AG04449 (cell line): ENCODE measurements at regions not wholly inside any gene's neighbourhood (a gene's known extent, or its start where the extent isn't known, plus 50 kb on each side); places are given as distances from the start of the nearest gene placed in this dataset.
"Not testable (repeated sequence)": the region's sequence is repeated elsewhere in the genome, so short reads cannot be mapped to it uniquely, and the experiment has no call there.

Source experiments
- CTCF ChIA-PET: fragments of 350-600 bp; formaldehyde crosslinking; extraction: SDS; loops from one replicate; lab custom pipeline; 2021; ENCODE audit warnings: antibody characterized with exemption; lab: Yijun Ruan, JAX
- POLR2A ChIA-PET: fragments of 400-600, 350-600 bp; formaldehyde crosslinking; extraction: SDS; loops from one replicate; lab custom pipeline; 2020; ENCODE audit warnings: antibody characterized with exemption, inconsistent platforms; lab: Yijun Ruan, JAX
- DNase-seq: peaks from one replicate; pipeline ENCODE4 v3.0.0-alpha.2; 2010; ENCODE audit warnings: low read depth, low spot score
- H3K4me3 ChIP-seq: 2 replicates; pipeline ENCODE4 v1.5.1; 2011; ENCODE audit warnings: low read depth, mild to moderate bottlenecking, control low read depth, low read length
- TF ChIP-seq, protein P1 (sequence below): IDR thresholded peaks from one replicate; pipeline ENCODE4 v1.5.1; 2011; ENCODE audit warnings: mild to moderate bottlenecking, moderate library complexity, low read length, control low read depth, inconsistent platforms; ENCODE audit not compliant: insufficient read depth; ENCODE audit errors: missing control alignments

DNA sequence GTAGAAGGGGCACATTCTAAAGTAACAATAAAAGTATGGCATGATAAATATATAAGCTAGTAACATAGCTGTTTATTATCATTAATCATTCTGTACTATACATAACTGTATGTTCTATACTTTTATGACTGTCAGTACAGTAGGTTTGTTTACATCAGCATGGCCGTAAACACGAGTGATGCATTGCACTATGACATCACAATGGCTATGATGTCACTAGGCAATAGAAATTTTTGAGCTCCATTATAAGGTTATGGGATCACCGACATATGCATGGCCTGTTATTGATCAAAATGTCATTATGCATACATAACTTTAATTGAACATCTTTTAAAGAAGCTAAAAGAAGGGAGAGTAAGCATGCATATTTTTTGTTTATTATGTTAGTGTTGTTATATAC lies 200.1 kb upstream of the SHH start:
- POLR2A ChIA-PET: no interaction called here
- no peak overlapping the region for H3K4me3 ChIP-seq
- TF ChIP-seq, protein P1, sequence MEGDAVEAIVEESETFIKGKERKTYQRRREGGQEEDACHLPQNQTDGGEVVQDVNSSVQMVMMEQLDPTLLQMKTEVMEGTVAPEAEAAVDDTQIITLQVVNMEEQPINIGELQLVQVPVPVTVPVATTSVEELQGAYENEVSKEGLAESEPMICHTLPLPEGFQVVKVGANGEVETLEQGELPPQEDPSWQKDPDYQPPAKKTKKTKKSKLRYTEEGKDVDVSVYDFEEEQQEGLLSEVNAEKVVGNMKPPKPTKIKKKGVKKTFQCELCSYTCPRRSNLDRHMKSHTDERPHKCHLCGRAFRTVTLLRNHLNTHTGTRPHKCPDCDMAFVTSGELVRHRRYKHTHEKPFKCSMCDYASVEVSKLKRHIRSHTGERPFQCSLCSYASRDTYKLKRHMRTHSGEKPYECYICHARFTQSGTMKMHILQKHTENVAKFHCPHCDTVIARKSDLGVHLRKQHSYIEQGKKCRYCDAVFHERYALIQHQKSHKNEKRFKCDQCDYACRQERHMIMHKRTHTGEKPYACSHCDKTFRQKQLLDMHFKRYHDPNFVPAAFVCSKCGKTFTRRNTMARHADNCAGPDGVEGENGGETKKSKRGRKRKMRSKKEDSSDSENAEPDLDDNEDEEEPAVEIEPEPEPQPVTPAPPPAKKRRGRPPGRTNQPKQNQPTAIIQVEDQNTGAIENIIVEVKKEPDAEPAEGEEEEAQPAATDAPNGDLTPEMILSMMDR: no peak
- DNase-seq: no peak
- CTCF ChIA-PET: no interaction called here

DNA sequence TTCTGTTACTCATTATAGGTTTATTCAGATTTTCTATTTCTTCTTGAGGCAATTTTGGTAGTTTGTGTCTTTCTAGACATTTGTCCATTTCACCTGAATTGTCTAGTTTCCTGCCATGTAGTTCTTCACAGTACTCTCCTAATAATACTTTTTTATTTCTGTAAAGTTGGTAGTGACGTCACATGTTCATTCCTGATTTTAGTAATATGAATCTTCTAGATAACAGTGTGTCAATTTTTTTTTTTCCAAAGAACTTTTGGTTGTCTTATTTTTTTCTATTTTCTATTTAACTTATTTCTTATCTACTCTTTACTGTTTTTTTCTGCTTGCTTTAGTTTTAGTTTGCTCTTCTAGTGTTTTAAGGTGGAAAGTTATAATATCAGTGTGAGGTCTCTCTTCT lies 197.3 kb upstream of the SHH start:
- no peak overlapping the region for H3K4me3 ChIP-seq
- DNase-seq: no peak
- TF ChIP-seq, protein P1: no peak
- CTCF ChIA-PET: no interaction called here
- POLR2A ChIA-PET: no interaction called here

DNA sequence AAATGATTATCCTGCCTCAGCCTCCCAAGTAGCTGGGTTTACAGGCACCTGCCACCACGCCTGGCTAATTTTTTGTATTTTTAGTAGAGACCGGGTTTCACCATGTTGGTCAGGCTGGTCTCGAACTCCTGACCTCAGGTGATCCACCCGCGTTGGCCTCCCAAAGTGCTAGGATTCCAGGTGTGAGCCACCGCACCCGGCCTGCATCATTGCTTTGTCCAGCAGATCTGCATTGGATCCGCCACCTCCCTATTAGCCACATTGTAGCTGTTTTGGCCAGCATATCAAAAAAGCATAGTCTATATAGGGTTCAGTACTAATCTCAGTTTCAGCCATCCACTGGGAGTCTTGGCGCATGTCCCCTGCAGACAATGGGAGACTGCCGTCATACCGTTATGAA lies 194.6 kb upstream of the SHH start:
- DNase-seq, CTCF ChIA-PET: not testable (repeated sequence)

DNA sequence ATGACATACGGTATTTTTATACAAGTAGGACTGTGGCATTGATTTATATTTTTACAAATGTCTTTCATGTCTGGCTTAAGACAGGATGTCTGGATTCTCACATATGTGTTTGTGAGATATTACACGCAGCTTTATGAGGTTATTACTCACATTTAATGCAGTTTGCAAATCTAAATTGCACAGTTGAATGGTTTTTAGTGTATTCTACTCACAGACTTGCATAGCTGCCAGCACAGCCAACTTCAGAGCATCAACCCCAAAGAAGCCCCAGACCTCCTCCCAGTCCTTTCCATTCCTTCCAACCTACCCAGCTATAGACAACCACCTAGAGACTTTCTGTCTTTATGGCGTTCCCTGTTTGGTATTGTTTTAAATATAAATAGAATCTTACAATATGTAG lies 193.8 kb upstream of the SHH start:
- POLR2A ChIA-PET: no interaction called here
- DNase-seq: no peak
- TF ChIP-seq, protein P1: no peak
- CTCF ChIA-PET: no interaction called here
- no peak overlapping the region for H3K4me3 ChIP-seq

More for the DNA sequence above, 194.6 kb upstream of the SHH start:
- POLR2A ChIA-PET, H3K4me3 ChIP-seq: not testable (repeated sequence)

DNA sequence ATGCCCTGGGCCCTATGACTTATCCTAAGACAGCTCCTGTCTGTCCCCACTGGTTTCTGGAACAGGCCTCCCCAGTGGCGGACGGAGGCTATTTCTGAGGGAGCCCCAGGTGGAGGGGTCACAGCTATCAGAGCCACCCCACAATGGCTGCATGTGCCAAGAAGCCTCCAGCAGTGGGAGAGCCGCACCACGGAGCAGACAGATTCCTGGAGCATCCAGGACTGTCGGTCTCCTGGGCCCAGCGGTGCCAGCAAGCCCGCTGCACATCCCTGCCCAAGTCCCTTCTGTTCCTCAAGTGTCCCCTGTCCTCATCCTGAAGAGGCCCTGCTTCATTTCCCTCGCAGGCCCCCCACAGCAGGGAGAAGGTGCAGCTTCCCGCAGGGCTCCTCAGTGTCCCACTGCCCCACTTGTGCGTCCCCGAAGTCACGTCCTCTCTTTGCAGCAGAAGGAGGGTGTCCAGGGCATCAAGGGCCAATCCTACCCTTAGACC lies 193.0 kb upstream of the SHH start:
- no peak overlapping the region for H3K4me3 ChIP-seq
- TF ChIP-seq, protein P1: no peak
- POLR2A ChIA-PET: no interaction called here
- no peak for DNase-seq
- CTCF ChIA-PET: no interaction called here

DNA sequence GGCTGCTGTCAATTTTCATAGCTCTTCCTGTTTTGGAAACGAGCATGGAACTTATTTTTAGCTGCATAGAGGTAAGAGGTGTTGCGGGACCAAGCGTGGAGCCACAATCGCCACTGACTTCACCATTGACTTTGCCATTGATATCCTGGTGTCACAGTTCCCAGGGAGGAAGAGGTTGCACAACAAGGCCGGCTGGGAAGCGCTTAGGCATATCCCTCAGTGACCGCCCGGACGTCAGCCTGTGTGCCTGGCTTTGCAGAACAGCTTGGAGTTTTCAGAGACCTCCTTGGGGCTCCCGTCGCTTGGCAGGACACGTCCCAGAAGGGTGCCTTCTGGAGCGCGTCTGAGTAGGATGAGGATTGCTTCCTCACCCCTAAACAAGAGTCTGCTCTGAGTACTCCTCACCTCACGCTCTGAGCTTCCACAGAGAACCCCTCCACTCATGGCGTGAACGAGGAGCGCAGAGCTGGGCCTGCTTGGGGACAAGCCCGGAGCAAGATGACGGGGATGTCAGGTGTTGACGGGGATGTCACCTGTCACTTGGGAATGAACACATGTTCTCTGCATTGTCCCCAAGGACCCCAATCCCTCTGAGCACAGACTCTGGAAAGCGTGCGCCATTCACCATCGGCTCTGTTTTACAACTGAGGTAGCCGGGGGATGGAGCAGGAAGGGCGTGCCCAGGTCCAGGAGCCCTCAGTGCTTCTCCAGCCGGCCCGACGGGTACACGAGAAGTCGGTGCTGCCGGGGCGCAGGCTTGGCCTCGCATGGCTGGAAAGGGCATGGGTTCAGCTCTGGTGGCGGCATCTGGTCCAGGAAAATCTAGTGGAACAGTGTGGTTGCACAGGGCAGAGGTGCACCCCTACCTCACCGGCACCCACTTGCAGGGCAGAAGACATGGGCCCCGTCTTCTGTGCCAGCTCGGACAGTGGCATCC lies 192.3 kb upstream of the SHH start:
- ChIA-PET POLR2A (no interaction called here), CTCF (no interaction called here)
- no peak overlapping the region for H3K4me3 ChIP-seq
- TF ChIP-seq, protein P1: no peak
- DNase-seq: no peak
